ENCODE measurements at regions not wholly inside any gene's neighbourhood (a gene's known extent, or its start where the extent isn't known, plus 50 kb on each side); places are given as distances from the start of the nearest gene placed in this dataset.

DNA sequence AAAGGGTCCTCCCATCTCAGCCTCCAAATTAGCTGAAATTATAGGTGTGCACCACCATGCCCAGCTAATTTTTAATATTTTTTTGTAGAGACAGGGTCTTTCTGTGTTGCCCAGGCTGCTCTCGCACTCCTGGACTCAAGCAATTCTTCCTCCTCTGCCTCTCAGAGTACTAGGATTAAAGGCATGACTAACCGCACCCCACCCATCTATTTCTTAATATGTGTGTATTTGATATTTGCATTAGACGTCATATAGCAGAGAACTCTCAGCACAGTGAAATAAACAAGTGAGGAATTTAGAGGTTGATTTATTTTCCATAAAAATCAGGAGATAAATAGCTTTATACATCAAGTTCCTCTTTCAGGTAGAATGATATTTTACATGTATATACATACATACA, 213.5 kb downstream of the FSIP2 start:
- TF ChIP-seq, protein P1, sequence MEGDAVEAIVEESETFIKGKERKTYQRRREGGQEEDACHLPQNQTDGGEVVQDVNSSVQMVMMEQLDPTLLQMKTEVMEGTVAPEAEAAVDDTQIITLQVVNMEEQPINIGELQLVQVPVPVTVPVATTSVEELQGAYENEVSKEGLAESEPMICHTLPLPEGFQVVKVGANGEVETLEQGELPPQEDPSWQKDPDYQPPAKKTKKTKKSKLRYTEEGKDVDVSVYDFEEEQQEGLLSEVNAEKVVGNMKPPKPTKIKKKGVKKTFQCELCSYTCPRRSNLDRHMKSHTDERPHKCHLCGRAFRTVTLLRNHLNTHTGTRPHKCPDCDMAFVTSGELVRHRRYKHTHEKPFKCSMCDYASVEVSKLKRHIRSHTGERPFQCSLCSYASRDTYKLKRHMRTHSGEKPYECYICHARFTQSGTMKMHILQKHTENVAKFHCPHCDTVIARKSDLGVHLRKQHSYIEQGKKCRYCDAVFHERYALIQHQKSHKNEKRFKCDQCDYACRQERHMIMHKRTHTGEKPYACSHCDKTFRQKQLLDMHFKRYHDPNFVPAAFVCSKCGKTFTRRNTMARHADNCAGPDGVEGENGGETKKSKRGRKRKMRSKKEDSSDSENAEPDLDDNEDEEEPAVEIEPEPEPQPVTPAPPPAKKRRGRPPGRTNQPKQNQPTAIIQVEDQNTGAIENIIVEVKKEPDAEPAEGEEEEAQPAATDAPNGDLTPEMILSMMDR (IDR thresholded peaks at IDR 0.05; ENCODE audit: borderline replicate concordance, extremely low read depth, low read length, poor library complexity, severe bottlenecking) = no peak
- TF ChIP-seq EZH2 (IDR thresholded peaks at IDR 0.05; ENCODE audit: borderline replicate concordance, low read depth, low read length, severe bottlenecking) = no peak

Measured in DND-41 (cell line).